Erythroblast (primary cell): ENCODE measurements at regions not wholly inside any gene's neighbourhood (a gene's known extent, or its start where the extent isn't known, plus 50 kb on each side); places are given as distances from the start of the nearest gene placed in this dataset.
A peak's percentile ranks its signal among the peaks of the same experiment; 100 is the strongest.

Source experiments
- DNase-seq, 2 experiments: peaks; one replicate each; lab custom pipeline; 2025; lab: John Stamatoyannopoulos, UW
- GATA1 ChIP-seq: IDR thresholded peaks from 2 replicates; pipeline ENCODE4 v1.6.1; 2011; ENCODE audit warnings: low read depth, mild to moderate bottlenecking, control low read depth, low read length, moderate library complexity
- POLR2A ChIP-seq: IDR thresholded peaks from 2 replicates; pipeline ENCODE4 v1.6.1; 2011; ENCODE audit warnings: mild to moderate bottlenecking, low read length

DNA sequence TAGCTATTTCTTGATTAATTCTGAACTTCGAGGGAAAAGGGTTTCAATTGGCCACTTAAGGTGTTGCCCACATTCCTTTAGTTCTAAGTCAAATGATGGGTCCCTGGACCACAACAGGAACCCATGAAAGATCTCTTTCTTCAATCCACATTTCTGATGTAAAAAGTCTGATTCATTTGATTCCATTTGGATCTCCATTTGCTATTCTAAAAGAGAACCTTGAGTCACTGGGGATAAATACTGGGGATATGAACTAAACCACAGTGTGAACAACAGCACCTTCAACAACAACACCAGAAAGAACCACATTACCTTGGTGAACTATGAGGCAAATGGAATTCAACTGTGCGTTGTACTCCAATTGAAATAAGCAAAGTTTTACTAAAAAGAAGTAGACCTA, 108.9 kb upstream of the IRX5 start:
- DNase-seq: no peak
- TF ChIP-seq POLR2A (no peak), GATA1 (no peak)

DNA sequence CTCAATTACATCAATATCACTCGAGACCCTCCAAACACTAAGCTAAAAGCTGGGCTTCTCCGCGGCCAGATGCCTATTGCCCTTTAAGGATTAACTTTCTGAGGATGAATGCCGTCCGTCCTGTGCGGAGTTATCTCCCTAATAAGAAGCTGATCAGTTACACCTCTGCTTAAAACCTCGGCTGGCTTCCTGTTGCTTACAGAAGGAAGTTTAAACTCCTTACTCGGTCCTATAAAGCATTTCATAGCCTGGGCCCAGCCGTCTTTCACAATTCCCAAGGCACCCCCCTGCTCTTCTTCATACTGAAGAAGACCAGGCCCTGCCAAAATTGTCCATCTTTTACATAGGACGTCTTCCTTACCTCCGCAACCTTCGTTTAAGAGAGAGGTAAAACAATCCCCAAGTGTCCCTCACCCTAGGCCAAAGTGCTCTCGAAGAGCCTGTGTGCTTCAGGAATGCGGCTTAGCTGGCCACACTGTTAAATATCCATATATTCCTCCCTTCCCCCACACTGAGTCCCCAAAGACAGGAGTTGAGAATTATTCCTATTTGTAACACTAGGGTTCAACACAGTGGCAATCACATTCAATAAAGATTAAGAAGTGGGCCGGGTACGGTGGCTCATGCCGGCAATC, 112.6 kb upstream of the IRX5 start:
- TF ChIP-seq GATA1: no peak
- TF ChIP-seq POLR2A: no peak

DNA sequence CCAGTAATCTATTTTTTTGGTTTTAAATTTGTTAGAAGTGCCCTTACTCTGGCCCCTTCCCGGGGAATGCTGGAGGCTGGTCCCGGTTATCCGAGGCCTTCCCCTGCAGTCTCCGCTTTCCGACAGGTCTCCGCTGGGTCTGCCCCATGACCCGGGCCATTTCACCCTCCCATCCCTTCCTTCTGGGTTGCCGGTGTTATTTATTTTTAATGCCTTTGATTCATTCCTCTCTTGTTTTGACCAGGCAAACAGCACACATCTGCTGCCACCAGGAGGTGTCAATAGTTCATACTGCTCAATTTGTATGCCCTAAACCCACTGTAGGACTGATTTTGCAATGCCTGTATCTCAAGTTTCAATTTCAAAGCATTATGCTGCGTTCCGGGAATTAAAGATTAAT, 113.2 kb upstream of the IRX5 start:
- TF ChIP-seq GATA1 (no peak), POLR2A (no peak)
- peak in 1 of 2 experiments; percentile 0 for DNase-seq

More for the DNA sequence above, 112.6 kb upstream of the IRX5 start:
- no peak for DNase-seq

DNA sequence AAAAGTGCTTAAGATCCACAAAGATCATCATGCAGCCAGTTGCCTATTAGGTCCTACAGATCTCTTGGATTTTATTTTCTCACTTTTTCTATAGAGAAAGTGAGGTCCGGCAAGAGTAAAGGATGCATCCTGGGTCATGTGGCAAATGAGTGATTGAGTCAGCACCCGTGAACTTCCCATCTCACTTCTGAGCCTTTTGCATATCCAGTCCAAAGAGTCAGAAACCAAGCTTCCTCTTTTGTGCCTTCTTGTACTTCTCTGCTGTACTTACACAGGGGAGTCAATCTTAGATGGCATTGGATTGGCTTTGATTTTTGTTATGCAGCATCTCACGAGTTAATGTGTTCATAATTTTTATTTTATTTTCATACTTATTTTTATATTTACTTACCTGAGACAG, 114.2 kb upstream of the IRX5 start:
- TF ChIP-seq POLR2A (no peak), GATA1 (no peak)
- no peak for DNase-seq

DNA sequence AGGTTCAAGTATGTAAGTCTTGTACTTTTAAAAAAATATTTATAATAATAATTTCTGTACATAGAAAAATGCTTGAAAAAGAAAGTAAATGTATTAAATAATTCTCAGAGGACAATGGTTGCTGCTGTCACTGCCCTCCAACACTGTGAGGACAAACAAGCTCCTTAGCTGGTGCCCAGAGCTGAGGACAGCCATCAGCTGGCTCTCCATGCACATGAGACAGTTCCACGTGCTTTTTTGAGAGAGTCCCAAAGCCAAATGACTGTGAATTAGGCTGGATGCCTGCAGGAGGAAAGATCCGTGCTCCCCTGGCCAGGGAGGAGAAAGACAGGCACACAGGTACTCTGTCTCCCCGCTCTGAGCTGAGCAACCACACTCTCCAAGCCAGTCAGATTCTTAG, 115.5 kb upstream of the IRX5 start:
- DNase-seq: no peak
- TF ChIP-seq POLR2A: no peak
- no peak for TF ChIP-seq GATA1

DNA sequence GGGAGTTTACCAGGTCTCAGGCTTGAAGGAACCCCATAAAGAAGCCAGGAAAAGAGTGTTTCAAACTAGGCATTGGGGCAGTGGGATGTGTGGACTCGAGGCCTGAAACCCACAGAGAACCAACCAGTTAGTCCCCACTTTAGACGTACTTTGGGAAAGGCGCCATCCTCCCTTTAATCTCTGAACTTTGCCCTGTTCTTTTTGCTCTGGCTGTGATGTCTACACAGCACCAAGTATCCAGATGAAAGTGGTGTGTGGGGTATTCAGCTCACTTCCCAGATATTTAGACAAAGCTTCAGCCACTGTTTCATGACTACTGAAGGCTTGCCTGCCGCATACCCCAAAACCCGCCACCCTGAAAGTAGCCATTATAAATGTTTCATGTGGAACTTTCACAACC, 116.9 kb upstream of the IRX5 start:
- no peak for TF ChIP-seq POLR2A
- TF ChIP-seq GATA1: no peak
- DNase-seq: no peak

DNA sequence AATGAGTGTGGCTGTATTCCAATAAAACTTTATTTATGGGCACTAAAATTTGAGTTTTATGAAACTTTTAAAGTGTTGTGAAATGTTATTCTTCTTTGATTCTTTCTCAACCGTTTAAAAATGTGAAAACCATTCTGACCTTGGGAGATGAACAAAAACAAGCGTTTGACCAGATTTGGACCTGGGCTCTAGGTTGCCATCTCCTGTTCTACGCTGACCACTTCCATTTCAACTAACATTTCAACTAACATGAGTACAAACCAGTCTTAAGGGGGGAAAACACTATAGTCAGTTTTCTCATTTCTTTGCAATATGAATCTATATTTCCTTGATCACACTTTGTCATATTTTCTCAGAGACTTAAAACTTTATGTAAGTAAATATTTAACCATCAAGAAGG, 118.4 kb upstream of the IRX5 start:
- DNase-seq: no peak
- TF ChIP-seq POLR2A (no peak), GATA1 (no peak)

DNA sequence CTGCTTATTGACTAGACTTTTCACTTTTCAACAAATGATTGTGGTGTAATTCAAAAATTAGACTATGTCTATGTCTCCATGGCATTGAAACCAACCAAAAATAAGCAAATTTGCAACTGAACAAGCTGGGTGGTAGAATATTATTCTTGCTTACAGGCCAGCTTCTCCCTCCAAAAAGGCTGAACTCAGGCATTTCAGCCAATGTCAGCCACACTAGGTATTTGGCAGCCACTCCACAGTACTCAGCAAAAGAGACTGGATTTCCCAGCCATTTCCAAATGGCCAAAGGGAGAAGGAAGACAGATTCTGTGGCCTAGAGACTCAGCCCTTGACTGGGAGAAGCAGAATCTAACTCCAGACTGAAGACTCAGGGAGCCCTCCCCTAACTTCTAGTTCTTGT, 121.8 kb upstream of the IRX5 start:
- TF ChIP-seq POLR2A (no peak), GATA1 (no peak)
- no peak for DNase-seq

DNA sequence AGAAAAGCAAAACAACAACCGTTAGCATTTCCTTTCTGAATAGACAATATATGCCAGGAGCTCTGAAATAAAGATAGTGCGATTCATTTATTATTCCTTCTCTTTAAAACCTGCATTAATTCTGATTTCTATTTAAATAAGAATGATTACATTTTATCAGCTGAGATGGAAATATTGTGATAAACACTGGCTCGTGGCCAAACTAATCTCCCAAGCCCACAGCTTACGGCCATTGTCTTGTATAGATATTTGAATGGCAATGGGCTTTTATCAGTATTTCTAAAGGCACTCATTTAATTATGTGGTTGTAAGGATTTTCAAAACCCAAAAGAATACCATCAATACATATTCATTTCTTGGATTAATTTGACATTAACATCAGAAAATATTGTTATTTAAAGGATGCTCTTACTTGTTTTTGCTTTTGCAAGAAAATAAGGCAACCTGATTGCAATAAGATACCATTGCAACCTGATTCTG, 123.7 kb upstream of the IRX5 start:
- no peak for TF ChIP-seq POLR2A
- no peak for TF ChIP-seq GATA1
- no peak for DNase-seq

DNA sequence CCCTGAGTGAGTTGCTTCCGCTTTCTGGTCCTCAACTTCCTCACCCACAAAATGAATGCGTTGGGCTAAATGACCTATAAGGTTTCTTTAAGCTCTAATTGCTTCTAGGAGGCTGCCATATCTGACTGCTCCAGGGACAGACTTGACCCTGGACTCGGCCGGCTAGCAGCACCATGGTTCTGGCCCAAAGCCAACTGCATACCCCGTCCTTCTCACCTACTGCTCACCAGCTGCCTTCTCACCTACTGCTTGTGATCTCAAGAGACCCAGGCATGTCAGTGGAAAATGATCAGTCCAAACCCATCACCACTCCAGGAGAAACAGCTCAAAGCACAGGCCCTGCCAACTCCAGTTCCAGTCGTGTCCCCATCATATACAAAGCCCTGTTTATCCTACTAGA, 124.3 kb upstream of the IRX5 start:
- no peak for TF ChIP-seq GATA1
- TF ChIP-seq POLR2A: no peak
- no peak for DNase-seq

DNA sequence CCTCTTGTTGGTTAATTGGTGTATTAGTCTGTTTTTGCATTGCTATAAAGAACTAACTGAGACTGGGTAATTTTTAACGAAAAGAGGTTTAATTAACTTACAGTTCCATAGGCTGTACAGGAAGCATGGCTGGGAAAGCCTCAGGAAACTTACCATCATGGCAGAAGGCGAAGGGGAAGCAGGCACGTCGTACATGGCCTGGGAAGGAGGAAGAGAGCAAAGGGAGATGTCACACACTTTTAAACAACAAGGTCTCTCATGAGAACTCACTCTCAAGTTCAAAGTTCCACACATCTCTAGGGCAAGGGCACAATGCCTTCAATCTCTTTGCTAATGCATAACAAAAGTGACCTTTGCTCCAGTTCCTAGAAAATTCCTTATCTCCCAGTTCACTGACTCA, 125.0 kb upstream of the IRX5 start:
- TF ChIP-seq POLR2A: no peak
- TF ChIP-seq GATA1: no peak
- DNase-seq: no peak

DNA sequence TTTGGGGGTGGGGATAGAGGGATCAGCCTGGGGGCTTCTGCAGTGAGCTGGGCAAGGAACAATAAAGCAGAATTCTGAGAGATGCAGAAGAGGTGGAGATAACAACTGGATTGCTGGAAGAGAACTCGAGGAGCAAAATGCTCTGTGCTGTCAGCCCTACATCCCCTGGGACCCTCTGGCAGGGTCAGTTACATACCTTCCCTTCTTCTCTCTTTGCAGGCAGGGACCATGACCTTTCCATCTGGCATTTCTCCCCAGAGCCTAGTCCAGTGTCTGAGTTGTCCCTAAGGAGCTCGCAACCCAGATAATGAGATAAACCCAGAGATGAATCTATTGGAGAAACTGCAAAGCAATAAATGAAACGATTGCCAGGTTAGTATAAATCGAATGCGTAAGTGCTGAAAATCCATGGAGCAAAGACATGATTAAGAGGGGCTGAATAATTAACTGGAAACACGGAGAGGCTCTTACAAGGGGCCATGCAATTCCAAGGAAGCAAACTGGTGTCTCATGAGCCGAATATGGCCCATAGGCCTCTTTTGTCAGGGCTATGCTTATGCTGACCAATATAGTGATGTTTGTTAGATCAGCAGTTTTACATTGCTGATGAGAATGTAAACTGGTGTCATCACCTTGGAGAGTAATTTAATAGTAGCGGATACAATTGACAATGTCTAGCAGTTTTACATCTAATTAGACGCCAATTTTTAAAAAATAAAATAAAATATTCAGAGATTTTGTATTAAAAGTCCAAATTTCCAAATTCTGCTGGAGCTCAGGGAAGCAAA, 129.4 kb upstream of the IRX5 start:
- TF ChIP-seq GATA1 (no peak), POLR2A (no peak)
- no peak for DNase-seq

DNA sequence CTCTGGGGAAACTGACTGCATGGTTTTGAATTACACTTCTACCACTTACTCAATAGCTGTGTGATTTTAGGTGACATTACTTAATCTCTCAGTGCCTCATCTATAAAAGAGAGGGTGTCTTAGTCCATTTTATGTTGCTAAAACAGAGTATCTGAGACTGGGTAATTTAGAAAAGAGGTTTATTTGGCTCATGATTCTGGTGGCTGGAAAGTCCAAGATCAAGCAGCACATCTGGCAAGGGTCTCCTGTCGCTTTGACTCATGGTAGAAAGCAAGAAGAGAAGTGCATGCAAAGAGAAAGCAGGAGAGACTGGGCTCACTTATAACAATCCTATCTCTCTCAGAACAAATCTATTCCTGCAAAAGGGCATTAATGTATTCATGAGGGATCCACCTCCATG, 132.4 kb upstream of the IRX5 start:
- DNase-seq: no peak
- no peak for TF ChIP-seq POLR2A
- no peak for TF ChIP-seq GATA1

DNA sequence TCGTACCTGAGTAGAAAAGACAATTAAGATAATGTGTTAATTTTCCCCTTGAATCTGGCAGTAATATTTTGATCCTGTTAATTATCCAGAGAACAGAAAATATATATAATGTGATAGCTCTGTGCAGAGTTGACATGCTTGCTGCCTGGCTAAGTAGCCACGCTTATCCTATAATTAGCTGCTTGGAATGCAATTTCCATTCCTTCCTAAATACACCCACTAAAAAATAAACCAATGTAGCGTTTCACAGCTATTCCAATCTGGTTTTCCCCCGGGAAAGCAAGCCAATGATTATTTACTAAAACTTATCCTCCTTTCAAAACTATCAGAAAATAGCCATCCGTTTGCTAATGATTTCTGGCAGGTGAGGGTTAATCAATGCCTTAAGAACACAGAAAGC, 134.5 kb upstream of the IRX5 start:
- TF ChIP-seq GATA1: no peak
- no peak for TF ChIP-seq POLR2A
- DNase-seq: no peak
